NAMALWA (cell line): ENCODE measurements at regions not wholly inside any gene's neighbourhood (a gene's known extent, or its start where the extent isn't known, plus 50 kb on each side); places are given as distances from the start of the nearest gene placed in this dataset.

Experiments used
- DNase-seq: peaks from one replicate; pipeline ENCODE4 v3.0.0-alpha.2; 2015; ENCODE audit warnings: low spot score

DNA sequence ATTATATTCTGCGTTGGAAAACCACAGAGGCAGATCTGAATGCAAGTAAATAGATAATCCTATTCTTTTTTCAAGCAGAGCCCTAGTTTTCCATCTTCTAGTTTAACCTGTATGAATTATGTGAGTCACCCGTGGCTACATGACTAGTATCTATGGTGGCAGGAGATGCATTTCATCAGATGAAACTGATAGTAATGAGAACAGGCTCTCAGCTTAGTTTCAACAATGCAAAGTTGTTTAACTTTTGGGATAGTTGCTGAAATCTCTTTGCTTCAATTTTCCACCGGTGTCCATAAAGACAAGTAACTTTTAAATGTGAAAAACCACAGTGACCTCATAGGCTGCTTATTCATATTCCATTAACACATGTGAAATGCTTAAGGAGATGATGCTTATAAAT is 1317.4 kb upstream of the TENM3 start:
- DNase-seq: no peak

DNA sequence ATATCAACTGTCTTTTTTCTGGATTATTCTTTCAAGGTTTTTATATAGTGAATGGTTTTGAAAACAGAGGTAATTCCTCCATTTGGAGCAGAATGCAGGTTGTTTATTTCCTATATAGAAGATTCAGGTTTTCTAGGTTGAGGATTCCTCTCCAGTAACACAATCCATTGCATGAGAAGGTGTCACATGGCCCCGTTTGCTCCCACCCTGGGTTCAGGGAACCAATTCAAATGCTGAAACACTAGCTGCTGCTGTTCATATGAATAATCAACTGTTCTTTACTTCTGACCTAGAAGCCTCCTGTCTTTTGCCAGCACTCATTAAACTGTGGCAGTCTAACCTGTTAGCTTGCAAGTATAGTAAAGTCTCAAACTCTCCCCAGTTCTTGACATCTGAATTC is 1316.9 kb upstream of the TENM3 start:
- DNase-seq: no peak

DNA sequence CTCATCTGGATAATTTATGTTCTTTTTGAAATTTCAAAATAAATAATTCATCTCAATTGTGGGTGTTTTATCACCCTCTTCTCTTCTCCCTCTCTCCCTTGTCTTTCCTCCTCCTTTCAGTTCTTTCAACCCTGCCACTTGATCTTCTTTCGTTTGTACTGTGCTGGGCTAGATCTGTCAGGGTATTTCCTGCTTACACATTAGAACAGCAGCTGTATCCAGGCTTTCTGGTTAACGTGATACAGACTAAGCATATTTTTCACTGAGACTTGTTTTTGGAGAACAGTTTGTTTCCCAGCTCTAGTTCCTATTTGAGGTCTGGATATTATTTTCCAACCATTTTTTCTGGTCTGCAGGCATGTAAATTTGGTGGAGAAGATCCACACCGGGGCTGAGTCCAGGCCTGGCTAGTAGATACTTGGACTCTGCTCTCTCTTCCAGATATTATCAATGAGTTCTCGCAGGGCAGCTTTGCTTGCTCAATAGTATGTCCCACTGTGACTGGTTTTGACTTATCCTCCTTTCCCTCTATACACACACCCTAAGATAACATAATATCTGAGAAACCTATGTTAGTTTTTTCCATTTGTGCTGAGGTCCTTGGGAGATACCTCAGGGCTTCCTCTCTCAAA is 1310.7 kb upstream of the TENM3 start:
- no peak for DNase-seq

DNA sequence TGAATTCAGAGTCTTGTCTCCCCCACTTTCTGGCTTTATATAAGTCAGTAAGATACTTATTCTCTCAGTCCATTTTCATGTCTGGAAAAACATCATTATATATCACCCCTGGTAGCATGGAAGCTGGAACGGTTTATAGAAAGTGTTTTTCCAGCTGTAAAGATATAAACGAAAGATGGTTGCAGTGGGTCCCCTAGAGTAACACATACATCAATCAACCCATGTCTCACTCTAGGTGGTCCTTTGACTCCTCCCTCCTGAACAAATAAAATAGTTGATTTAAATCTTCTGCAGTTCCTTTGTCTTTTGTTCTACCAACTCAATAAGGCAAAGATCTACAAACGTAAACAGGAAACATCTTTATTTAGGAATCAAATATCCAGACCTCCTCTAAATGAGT is 1306.1 kb upstream of the TENM3 start:
- no peak for DNase-seq

DNA sequence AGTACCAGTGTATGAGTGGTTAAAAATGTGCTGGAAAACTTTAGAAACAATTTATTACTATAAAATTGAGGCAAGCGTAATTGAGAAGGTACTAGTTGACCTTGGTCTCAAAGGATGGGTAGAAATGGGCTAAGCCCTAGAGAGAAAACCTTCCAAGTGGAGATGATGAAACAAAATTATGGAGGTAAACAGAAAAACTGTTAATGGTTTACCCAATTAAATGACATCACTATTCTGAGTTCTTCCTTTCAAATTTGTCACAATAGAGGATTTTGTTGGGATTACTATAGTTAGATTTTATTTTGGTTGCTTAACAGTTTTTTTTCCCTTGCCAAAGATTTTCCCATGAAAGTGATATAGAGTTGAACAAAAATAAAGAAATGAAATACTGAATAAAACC is 1302.5 kb upstream of the TENM3 start:
- DNase-seq: no peak

DNA sequence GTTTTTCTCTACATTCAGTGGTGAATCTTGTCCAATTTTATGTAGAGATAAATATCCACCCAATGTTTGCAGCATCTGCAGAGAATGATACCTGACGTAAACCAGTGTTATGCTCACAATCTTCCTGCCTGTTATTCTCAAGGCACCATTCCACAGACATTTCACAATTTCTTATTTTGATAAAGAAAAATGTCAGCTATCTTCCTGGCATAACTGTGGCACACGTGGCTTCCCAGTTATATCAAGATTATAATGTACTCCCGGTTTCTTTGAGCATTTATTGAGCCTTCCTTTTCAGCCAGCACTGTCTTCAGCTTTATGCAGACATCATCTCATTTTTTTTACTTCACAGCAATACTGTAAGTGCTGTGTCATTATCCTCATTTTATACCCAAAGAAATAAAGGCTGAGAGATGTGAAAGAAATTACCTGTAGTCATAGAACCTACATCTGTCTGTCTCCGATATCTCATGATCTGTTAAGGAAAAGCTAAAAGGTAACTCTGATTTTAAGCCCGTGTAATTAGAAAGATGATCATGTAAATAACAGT is 1300.8 kb upstream of the TENM3 start:
- no peak for DNase-seq

DNA sequence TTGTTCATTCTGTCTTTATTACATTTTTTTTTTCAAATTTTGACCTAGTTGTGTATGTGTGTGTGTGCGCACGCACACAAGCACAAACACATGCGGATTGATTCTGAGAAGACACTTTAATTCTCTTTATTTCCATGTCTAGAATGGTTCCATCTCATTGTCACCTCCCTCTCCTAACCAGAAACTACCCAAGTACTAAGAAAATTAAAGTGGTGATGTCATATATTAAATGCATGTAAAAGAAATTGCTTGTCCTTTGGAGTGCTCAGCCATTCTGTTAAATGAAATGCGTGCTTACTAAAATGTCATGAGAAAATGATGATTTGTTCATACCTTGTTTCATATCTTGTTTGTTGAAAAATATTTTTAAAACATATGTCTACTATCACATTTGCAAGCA is 1297.0 kb upstream of the TENM3 start:
- no peak for DNase-seq

DNA sequence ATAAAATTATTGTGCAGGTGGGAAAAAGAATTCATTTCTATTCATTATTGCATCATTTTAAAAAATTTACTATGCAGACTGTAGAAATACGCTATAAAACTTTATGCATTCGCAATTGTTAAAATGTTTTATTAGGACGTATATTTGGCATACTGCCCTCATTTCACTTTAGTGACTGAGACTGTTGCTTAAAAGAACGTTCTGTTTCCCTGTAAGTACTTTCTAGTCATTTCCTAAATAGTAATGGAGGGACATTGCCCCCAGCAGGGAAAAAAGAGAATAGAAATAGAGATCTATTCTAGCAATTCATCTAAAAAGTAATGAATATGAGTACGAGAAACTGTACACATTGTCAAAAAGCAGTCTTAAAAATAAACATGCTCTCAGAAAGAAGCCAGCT is 1295.8 kb upstream of the TENM3 start:
- peak; percentile 51 for DNase-seq

DNA sequence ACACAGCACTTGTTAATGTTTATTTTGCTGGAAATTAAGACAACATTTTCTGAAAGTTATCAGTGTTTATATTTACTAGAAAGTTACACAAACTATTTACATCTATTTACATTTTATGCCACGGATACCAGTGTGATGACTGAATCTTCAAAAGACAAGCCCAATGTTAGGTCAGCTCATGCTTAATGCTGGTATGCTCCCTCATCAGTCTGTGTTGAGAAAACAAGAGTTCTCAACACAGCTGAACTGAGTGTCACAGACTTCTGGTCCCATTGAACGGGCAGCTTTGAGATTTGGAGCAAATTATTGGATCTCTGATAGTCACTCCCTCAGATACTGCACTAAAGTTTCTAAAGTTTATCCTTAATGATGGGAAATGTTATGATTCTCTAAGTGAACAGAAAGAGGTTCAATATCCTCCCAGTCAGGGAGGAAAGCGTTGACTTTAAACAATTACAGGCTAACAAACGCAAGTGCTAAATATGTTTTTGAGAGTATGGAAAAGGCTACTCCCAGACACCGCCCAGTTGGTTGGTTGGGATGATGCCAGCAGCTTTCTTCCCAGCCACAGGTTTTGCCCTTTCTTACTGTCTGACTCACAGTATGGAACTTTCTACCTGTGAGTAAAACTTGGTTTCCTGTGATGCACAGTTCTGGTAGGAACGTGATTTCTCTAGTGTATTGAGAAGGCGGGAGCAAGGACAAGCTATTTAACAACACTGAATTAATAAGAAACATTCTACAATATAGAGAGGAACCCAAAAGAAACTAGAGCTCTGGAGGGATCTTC is 1293.6 kb upstream of the TENM3 start:
- DNase-seq: no peak

DNA sequence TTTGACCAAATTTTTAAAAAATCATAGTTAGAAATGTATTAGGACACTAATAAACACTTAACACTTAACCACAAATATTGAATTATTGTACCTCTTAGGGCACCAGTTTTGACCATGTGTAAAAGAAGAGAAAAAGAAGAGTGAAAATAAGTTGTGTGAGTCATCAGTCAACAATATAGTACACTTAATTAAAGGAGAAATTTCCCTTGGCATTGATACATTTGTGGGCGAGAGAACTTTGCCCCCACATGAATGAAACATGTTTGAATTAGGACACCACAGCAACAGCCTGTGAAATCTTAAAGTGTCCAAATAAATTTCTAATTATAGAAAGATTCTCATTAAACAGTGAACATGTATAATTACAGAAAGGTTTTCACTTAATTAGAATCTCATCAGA is 1292.8 kb upstream of the TENM3 start:
- DNase-seq: no peak

DNA sequence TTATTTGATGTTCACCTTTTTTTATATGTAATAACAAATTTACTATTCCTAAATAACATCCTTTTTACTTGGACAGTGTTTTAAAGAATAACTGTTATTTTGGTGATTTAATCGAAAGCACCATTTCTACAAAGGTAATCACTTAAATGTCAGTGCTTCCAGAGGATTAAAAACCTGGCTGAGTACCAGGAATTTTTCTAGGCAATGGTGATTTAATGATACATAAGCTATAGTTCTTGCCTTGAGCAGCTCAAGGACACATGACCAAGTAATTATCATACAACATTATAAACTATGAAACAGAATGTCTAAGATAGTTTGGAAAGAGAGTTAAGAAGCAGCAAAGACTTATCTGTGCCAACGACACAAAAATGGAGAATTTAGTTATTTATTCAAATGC is 1291.9 kb upstream of the TENM3 start:
- DNase-seq: no peak

DNA sequence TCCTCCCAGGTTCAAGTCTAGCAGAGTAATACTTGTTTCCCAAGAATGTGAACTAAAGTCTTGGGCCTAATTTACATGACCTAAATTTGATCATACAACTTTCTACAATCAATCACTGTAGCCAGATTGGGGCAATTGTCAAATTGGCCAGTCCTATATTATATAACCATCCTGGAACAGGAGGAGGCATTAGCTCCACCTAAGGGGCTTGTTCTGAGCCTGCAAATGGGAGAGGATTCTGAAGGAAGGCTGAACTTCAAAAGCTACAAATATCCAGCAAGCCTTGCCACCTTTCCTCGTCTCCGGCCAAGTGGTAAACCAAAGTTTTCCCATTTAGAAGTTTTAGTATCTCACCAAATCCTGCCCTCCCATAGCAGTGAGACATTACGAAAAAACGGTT is 1289.6 kb upstream of the TENM3 start:
- DNase-seq: peak; percentile 16

DNA sequence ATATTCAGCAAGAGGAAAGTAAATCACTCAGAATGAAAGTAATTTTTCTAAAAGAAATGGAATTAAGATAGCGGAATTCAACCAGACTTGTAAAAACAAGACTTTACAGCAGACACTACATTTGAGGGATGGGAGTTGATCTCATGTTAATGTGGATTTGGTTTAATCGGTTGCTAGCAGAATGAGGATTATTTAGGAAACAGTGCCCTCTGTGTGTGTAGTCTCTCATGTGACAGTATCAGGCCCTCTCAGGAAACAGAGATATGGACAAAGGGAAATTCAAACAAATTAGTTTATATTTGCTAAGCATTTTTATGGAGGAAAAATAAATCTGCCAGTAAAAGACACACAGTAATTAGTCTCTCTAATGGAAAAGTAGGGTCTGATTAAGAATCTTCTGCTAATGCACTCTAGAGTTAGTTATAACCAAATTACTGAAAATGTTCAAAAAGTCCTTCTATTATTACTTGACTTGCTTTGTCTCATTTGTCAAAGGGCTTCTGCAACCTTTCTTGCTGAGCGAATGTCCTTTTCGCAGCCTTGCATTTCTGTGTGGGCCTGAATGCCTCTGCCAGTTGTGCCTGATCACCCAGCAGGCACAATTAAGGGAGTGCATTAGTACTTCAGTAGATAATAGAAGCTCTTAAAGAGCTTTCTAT is 1282.3 kb upstream of the TENM3 start:
- peak; percentile 5 for DNase-seq

DNA sequence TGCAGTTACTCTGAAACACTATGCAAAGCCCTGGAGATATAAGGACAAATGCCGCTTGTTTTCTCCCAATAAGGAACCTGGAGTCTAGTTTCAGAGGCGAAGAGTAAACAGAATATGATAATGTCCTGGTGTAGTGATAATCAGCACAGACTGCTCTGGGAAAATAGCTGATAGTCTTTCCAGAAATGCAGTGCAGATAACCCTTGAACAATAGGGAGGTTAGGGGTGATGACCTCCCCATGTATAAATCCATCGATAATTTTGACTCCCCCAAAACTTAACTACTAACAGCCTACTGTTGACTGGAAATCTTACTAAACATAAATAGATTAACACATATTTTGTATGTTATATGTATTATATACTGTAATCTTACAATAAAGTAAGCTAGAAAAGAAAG is 1280.9 kb upstream of the TENM3 start:
- no peak for DNase-seq

DNA sequence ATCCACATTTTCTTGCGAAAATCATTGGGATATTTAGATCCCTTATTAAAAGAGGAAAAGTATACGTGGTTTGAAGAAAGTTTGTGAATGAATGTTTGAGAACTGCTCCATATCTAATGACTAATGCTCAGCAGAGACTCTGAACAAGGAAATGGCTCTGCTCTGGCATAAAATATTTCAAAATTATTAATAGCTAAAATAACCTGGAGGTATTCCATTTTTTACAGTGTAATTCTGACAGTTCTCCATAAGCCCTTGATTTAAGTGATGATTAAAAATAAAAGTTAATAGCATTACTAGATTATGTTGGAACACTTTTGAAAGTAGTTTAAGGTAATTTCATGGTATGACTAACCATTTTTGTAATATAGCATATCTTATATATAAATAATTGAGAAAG is 1276.9 kb upstream of the TENM3 start:
- DNase-seq: no peak

DNA sequence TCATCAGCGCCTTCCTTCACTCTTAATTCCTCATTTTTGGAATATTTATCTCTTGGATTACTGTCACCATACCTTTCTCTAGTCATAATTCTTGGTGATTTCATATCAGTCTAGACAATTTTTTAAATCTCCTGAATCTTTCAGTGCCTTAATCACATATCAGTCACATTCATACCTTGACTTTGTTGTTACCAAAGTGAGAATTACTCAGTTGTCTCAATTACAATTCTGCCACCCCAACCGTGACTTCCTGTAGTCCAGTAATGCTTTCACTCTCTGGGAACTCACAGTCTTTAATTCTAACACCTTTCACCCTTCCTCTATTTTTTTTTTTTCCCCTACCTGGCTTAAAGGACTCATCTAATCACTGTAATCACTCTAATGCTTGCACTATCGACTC is 1275.3 kb upstream of the TENM3 start:
- DNase-seq: no peak

DNA sequence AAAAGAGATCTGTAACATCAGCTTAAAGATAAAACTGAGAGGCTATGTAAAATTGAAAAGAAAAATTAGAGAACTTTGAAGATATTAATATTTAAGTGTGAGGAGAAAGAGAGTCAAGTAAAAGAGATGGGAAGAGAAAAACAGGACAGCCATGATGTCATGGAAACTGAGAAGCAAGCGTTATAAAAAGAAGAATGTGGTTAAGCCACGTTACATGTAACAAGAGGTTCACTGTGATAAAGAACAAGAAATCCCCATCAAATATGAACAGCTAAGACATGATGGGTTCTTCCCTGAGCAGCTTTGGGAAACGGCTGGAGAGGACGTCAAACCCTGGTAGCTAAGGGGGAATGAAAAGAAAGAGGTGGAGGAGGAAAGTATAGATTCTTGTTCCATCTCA is 1269.3 kb upstream of the TENM3 start:
- DNase-seq: no peak

DNA sequence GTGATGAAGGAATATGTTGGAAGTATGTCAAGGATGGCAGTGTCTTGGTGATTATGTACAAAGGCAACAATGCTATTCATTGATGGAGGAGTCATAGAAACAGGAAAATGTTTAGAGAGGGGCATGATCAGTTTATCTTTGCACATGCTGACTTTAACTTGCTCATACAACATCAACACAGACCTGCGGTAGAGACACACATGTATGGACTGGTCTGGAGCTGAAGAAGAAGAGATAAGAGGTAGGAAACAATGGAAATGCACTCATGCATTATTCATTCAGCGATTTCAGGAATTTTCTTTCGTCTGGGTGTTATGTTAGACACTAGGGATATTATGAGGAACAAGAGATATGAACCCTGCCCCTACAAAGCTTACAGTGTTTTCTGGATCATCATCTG is 1252.3 kb upstream of the TENM3 start:
- no peak for DNase-seq

DNA sequence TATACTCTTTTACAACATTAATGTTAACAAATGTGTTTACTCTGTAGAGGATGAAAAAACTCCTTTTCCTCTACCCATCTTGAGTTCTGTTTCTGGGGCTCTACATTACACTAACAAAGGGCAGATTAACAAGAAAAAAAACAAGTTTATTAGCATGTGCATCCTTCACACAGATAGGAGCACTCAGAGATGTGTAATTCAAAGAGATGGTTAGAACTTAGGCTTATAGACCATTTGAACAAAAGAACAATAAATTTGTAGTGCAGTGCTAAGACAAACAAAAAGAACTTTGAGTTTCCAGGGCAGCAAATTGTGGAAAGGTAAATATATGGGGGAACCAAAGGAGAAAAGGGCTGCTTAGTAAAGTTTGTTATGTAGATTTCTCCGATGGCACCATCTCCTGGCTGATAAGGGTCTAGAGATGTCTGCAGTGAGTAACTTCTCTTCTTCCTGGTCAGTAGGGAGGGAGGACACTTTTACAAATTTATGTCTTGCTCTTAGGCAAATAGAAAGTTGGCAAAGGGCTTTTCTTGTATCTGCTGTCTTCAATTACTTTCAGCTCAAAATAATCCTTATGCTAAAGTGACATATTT is 1249.9 kb upstream of the TENM3 start:
- no peak for DNase-seq

DNA sequence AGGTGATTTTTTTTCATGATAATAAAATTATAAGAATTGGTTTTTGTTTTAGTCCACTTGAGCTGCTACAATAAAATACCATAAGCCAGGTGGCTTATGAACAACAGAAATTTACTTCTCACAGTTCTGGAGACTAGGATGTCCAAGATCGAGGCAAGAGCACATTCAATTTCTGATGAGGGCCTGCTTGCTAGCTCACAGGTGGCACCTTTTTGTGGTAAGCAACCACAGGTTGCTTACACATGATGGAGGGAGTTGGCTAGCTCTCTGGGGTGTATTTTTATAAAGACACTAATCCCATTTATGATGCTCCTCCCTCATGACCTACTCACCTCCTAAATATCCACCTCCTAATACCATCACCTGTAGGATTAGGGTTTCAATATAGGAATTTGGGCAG is 1248.5 kb upstream of the TENM3 start:
- no peak for DNase-seq

DNA sequence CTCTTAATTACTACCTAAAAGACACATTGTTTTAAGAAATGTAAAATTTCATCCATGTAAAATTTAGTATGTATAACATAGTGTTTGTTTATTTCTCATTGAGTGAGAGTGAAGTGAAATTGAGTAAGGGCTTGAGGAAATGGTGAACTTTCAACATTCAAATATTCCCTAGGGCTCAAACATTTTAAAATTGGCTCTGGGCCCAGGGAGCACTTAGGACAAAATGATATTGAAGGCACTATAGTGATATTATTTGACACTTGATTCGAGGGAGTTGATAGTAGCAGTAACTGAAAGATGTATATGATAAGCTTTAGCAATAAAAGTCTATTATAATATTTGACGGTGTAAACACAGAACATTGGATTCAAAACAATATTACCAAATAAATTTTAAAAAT is 1244.0 kb upstream of the TENM3 start:
- DNase-seq: no peak

DNA sequence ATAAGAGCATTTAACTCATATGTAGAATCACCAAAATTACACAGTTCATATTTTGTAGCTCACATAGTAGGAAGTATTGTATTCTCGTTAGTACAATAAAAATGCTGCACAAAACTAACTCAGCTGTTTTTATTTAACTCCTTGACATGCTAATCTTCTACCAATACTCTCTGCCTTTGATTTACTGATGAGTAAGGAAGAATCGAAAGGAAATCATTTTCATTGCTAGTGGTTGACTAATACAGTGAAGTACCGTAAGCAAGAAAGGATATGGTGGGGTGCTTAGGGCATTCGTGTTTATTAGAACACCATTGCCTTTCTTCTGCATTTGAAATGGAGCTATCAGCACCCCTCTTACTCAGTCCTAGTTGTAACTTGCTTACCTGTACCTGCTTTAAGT is 1239.1 kb upstream of the TENM3 start:
- no peak for DNase-seq
